ENCODE measurements at regions not wholly inside any gene's neighbourhood (a gene's known extent, or its start where the extent isn't known, plus 50 kb on each side); places are given as distances from the start of the nearest gene placed in this dataset.

DNA sequence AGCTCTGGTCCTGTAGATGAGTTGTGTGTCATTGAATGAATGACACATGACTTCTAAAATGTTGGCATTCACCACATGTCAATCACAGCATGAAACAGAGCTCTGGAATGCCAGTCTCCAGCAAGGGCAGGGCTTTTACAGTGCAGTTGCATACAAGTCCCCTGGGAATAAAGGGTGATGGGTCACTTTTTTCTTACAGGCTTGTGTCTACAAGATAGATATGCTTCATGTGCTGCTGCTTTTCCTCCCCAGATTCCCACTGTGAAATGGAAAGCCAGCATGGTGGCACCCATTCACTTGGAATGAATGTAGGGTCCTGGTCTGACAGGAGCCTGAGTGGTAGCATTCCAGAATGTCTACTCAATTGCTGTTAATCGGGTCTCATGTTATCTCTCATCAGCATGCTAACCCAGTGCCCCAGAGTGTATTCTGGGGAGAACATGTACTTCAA, 159.1 kb upstream of the KIT start:
- Histone ChIP-seq H3K27me3 (ENCODE audit: insufficient read depth, poor library complexity, severe bottlenecking) (no peaks in the 10 kb centered on the region), H3K4me3 (replicated peaks; ENCODE audit: insufficient read depth, low read length) (no peak overlapping the region), H3K27ac (replicated peaks) (no peak overlapping the region)
- no peak for DNase-seq (ENCODE audit: low read depth in 1 of 2, low spot score in 1 of 2)
- TF ChIP-seq, protein P1, sequence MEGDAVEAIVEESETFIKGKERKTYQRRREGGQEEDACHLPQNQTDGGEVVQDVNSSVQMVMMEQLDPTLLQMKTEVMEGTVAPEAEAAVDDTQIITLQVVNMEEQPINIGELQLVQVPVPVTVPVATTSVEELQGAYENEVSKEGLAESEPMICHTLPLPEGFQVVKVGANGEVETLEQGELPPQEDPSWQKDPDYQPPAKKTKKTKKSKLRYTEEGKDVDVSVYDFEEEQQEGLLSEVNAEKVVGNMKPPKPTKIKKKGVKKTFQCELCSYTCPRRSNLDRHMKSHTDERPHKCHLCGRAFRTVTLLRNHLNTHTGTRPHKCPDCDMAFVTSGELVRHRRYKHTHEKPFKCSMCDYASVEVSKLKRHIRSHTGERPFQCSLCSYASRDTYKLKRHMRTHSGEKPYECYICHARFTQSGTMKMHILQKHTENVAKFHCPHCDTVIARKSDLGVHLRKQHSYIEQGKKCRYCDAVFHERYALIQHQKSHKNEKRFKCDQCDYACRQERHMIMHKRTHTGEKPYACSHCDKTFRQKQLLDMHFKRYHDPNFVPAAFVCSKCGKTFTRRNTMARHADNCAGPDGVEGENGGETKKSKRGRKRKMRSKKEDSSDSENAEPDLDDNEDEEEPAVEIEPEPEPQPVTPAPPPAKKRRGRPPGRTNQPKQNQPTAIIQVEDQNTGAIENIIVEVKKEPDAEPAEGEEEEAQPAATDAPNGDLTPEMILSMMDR (IDR thresholded peaks at IDR 0.05; ENCODE audit: insufficient read depth, low read length): no peak
- no peak for TF ChIP-seq GABPA (IDR thresholded peaks at IDR 0.05; ENCODE audit: low read depth)
- TF ChIP-seq POLR2AphosphoS5 (IDR thresholded peaks at IDR 0.05; ENCODE audit: low read depth): no peak
- TF ChIP-seq SPI1 (IDR thresholded peaks at IDR 0.05; ENCODE audit: borderline replicate concordance, low read depth): no peak

DNA sequence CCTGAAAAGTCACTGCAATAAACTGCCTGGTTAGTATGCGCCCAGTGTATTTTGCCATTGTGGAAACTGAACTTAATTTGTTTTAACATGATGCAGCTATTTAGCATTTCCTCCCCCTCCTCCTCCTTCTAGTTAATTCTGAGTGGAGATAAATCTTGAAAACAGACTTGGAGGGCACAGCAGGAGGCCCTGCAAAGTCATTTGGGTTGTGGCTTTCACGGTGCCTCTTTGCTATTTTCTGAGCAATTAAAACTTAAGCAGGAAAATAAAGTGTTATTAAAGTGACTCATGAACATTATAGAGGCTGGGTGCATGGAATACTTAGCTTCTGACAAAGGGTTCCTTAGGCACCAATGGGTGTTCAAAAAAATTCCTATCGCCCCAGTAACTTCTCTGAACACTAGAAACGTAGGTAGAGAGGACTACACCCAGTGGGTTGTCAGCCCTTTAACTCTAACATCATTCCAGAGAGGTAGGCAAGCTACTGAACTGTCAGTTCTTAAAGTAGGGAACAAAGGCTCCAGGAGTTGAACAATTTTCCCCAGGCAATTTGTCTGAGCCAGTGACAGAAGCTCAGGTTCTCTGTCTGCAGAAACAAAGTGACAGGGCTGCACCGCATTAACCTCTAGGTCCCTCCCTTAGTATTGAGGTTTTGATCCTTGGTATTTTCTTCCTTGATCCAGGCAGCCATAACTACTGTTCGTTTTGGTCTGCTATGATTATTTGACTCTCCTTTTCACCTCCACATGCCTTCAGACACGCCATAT, 158.3 kb upstream of the KIT start:
- Histone ChIP-seq H3K27me3 (ENCODE audit: insufficient read depth, poor library complexity, severe bottlenecking) (no peaks in the 10 kb centered on the region), H3K4me3 (replicated peaks; ENCODE audit: insufficient read depth, low read length) (no peak overlapping the region), H3K27ac (replicated peaks) (no peak overlapping the region)
- TF ChIP-seq POLR2AphosphoS5 (IDR thresholded peaks at IDR 0.05; ENCODE audit: low read depth): no peak
- no peak for TF ChIP-seq SPI1 (IDR thresholded peaks at IDR 0.05; ENCODE audit: borderline replicate concordance, low read depth)
- TF ChIP-seq, protein P2, sequence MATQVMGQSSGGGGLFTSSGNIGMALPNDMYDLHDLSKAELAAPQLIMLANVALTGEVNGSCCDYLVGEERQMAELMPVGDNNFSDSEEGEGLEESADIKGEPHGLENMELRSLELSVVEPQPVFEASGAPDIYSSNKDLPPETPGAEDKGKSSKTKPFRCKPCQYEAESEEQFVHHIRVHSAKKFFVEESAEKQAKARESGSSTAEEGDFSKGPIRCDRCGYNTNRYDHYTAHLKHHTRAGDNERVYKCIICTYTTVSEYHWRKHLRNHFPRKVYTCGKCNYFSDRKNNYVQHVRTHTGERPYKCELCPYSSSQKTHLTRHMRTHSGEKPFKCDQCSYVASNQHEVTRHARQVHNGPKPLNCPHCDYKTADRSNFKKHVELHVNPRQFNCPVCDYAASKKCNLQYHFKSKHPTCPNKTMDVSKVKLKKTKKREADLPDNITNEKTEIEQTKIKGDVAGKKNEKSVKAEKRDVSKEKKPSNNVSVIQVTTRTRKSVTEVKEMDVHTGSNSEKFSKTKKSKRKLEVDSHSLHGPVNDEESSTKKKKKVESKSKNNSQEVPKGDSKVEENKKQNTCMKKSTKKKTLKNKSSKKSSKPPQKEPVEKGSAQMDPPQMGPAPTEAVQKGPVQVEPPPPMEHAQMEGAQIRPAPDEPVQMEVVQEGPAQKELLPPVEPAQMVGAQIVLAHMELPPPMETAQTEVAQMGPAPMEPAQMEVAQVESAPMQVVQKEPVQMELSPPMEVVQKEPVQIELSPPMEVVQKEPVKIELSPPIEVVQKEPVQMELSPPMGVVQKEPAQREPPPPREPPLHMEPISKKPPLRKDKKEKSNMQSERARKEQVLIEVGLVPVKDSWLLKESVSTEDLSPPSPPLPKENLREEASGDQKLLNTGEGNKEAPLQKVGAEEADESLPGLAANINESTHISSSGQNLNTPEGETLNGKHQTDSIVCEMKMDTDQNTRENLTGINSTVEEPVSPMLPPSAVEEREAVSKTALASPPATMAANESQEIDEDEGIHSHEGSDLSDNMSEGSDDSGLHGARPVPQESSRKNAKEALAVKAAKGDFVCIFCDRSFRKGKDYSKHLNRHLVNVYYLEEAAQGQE (IDR thresholded peaks at IDR 0.05; ENCODE audit: insufficient replicate concordance, low read depth): no peak
- TF ChIP-seq, protein P1 (IDR thresholded peaks at IDR 0.05; ENCODE audit: insufficient read depth, low read length): no peak
- TF ChIP-seq GABPA (IDR thresholded peaks at IDR 0.05; ENCODE audit: low read depth): no peak
- no peak for DNase-seq (ENCODE audit: low read depth in 1 of 2, low spot score in 1 of 2)

GRCh38 chr4:54505362-54505761, 152.4 kb upstream of the KIT start:
- DNase-seq (ENCODE audit: low read depth in 1 of 2, low spot score in 1 of 2): no peak
- no peak for TF ChIP-seq SPI1 (IDR thresholded peaks at IDR 0.05; ENCODE audit: borderline replicate concordance, low read depth)
- no peak for TF ChIP-seq GABPA (IDR thresholded peaks at IDR 0.05; ENCODE audit: low read depth)
- TF ChIP-seq, protein P1 (IDR thresholded peaks at IDR 0.05; ENCODE audit: insufficient read depth, low read length): no peak
- no peak for TF ChIP-seq POLR2AphosphoS5 (IDR thresholded peaks at IDR 0.05; ENCODE audit: low read depth)
- TF ChIP-seq, protein P2 (IDR thresholded peaks at IDR 0.05; ENCODE audit: insufficient replicate concordance, low read depth): no peak
- Histone ChIP-seq H3K27me3 (ENCODE audit: insufficient read depth, poor library complexity, severe bottlenecking) (no peaks in the 10 kb centered on the region), H3K27ac (replicated peaks) (no peak overlapping the region), H3K4me3 (replicated peaks; ENCODE audit: insufficient read depth, low read length) (no peak overlapping the region)

All from HL-60 (cell line).